ENCODE measurements at regions not wholly inside any gene's neighbourhood (a gene's known extent, or its start where the extent isn't known, plus 50 kb on each side); places are given as distances from the start of the nearest gene placed in this dataset.
A peak's percentile ranks its signal among the peaks of the same experiment; 100 is the strongest.

- no peak for DNase-seq (ENCODE audit: low read depth)
Measured at GRCh38 chr10:118181021-118181420, 134.3 kb upstream of the RAB11FIP2 start.

DNA sequence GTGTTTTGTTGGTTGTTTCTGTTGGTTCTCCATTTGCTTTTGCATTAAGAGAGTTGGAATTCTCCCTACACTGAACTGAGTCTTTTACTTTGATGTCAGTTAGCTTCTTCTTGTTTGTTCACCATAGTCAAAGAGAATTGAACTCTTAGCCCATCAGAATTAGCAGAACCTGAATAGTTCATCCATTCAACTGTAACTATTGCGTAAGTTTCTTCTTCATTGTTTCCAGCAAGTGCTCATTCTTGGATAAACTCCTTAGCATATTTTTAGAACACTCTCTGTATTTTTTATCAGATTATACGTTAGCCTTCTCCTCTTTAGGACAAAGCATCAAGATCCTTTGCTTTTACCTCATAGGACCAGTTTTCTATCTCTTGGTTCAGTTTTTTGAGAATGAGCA is 128.4 kb upstream of the RAB11FIP2 start:
- peak; percentile 22 for DNase-seq (ENCODE audit: low read depth)

DNA sequence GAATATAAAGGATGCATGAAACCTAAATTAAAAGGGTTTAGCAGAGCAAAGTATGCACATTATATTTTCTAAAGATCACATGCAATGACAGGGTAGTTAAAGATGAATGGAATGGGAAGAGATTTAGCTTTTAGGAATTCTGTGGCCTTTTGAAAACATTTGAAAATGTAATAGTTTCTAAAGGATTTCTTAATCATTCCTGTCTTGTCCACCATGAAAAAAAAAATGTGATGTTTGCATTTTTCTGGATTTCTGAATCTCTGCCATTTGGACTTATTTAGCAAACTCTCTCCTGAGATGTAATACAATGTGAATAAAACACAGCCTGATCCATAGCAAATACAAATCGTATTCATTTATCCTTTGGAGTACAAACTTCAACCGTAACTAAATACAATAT is 126.6 kb upstream of the RAB11FIP2 start:
- DNase-seq (ENCODE audit: low read depth): no peak

DNA sequence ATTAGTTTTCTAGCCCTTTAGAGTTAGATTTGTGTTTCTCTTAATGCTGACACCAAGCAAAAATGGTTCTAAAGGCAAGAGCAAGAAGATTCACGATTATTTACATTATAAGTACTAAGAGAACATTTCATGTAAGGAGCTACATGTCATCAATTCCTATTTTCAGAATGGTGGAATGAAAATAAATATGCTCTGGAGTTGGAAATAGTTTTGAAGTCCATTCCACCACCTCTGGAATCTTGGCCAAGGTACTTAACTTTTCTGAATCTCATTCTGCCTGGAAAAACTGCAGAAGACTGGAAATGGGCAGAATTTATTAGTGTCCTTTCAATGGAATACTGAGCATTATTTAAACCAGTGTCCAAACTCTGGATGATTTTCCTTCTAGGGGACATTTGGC is 125.1 kb upstream of the RAB11FIP2 start:
- no peak for DNase-seq (ENCODE audit: low read depth)

DNA sequence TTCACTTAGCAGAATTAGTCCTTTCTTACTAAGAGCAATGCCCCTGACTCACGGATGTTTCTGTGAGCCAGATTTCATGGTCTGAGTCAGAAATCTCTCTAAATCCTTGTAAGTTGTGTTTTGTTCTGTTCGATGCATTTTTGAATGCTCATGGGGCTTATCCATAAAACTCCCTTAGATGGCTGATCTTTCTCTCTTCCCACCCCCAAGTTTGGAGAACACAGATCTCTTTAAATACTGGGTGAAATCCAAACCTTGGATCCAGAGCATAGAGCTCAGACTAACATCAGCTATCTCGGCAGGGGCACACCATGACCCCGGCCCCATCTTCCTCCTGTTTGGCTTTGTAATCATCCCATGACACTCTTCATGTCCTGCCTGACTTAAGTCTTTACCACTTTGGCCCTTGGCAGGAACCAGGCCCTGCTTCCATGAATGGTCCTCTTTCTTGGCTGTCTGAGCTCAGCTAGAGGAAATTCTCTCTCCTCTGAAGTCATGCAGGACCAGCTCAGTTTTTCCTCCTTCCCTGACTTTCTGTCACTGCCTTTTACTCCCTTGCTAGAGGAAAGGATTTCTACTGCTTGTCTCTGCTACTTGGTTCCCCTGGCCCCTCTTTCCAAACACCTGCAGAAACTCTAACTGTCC is 120.4 kb upstream of the RAB11FIP2 start:
- no peak for DNase-seq (ENCODE audit: low read depth)

DNA sequence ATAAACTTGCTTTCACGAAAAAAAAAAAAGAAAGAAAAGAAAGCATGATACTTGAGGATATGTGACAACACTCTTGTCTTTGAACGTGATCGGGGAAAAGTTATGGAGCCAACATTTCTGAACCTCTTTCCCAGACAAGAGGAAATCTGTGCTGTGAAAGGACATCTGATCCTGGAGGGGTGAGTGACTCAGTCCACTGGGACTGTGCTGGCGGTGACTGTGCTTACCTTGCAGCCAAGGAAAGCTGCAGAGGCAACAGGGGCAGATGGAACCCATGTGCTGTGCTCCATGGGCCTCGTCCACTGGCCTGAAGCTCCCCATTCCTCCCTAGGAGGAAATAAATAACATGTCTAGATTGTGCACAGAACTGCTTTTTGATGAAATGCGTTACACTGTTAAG is 116.5 kb upstream of the RAB11FIP2 start:
- peak; percentile 9 for DNase-seq (ENCODE audit: low read depth)

- DNase-seq (ENCODE audit: low read depth): no peak
Measured at GRCh38 chr10:118161461-118162246, 114.9 kb upstream of the RAB11FIP2 start.

- DNase-seq (ENCODE audit: low read depth): no peak
Measured at GRCh38 chr10:118153287-118153686, 106.5 kb upstream of the RAB11FIP2 start.

DNA sequence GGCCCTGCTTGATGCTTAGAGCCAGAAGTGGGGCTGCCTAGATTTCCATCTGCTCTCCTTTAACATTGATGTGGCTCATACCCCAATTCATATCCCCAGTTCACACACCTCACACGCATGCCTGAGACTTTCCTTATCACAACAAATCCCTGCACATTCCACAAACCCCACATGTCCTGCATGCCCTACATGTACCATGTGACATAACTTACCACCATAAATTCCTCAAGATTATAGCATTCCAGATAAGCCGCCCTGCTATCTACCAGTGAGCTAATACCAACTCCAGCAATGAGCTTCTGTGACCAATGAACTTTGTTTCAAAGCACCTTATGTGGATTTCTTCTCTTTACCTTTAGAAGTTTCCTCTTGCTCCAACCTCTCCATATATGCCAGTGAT is 104.7 kb upstream of the RAB11FIP2 start:
- DNase-seq (ENCODE audit: low read depth): no peak

DNA sequence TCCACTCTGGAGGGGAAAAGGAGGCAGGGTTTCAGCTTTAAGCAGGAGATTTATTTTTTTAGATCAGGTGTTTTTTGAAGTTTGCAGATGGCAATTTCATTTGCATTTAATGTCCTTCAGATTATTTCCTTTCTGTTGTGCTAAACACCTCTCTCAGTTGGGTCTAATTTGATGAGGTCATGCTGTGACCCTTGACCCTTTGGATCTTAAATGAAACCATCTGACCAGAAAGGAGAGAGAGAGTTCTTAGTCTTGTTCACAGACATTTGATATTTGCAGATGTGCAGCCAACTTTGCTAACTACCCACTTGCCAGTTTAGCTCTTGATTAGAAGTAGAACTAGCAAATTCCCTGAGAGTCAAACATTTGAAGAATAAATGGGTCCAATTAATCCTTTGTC is 101.5 kb upstream of the RAB11FIP2 start:
- DNase-seq (ENCODE audit: low read depth): peak; percentile 4

DNA sequence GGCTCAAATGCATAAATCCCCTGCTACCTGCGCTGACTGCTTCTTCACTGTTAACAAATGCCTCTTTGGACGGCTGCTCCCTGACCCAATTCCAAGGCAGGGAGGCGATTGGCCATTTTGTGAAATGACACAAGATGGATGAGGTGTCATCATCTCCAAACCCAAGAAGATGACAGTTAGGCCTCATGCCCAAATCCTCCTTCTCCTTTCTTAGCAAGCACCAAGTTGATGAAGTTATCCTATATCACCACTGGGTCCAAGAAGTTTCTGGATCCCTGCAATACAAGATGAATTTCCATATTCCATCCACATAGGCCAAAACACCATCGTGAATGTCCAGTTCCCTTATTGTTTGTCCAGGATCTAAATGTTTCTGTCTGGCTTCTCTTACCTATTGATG is 98.5 kb upstream of the RAB11FIP2 start:
- DNase-seq (ENCODE audit: low read depth): no peak

- no peak for DNase-seq (ENCODE audit: low read depth)
Measured at GRCh38 chr10:118141471-118141870, 94.7 kb upstream of the RAB11FIP2 start.

- DNase-seq (ENCODE audit: low read depth): peak; percentile 70
Measured at GRCh38 chr10:118139321-118139720, 92.6 kb upstream of the RAB11FIP2 start.

DNA sequence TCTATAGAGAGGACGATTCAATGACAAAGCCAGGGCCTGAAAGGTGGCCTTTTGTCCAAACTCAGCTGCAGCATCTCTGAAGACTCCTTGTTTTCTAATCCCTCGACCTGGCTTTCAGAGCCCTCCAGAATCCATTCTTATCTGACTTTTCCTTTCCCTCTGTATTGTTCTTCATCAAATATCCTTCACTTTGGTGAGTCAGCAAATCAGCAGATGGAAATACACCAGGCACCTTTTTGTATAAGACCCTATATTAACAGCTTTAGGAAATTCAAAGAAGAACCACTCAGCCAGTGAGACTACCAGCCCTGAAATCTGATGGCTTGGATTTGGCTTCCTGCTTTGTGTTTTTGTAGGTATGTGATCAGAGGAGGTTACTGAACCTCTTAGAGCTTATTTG is 81.9 kb upstream of the RAB11FIP2 start:
- DNase-seq (ENCODE audit: low read depth): no peak

DNA sequence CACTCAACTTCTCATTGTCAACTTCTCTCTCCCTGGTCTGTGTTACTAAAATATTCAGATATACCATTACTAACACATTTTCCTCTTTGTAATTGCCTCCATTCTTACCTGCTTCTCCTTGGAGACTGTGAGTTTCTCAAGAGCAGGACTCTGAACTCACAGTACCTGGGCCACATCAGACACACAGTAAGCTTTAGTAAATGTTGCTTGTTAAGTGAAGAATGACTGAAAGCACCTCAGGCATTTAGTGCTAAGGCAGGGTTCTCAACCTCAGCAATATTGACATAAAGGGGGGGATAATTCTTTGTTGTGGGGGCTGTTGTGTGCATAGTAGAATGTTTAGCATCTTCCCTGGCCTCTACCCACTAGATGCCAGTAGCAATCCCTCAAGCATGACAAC is 72.0 kb upstream of the RAB11FIP2 start:
- DNase-seq (ENCODE audit: low read depth): peak; percentile 94

- DNase-seq (ENCODE audit: low read depth): peak; percentile 97
Measured at GRCh38 chr10:118116715-118117449, 70.1 kb upstream of the RAB11FIP2 start.

DNA sequence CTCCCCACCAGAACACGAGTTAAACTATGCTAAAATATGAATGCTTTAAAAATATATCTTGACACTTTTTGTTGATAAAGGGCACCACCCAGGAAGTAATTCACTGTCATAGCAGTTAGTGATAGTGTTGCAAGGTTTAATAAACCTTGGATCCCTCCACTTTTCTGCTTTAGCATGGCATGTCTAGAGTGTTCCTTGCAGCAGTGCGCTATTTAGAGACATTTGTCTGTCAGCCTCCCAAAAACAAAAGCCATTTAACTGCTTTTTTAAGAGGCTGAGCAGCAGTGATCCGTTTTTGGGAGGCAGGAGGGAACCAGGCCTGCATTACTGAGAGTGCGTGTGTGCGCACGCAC is 69.6 kb upstream of the RAB11FIP2 start:
- no peak for DNase-seq (ENCODE audit: low read depth)

GRCh38 chr10:118115701-118116100 is 69.0 kb upstream of the RAB11FIP2 start:
- no peak for DNase-seq (ENCODE audit: low read depth)

DNA sequence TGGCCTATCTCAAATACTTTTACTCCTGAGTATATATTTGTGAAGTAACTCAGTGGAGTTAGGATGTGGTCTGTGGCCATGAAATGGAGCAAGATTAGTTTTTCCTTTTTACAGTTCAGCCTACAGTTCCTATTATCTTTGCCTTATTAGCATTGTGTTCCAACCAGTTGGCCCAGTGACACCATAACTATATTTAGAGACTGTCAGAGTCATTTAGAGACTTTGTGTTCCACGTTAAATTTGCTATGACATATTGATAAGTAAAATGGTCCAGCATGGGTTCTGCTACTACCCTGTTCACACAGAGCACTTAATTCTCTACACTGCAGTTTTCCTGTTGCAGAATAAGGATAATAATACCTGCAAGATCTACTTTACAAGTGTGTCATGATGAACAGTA is 68.3 kb upstream of the RAB11FIP2 start:
- DNase-seq (ENCODE audit: low read depth): no peak

GRCh38 chr10:118112543-118113125 is 65.9 kb upstream of the RAB11FIP2 start:
- DNase-seq (ENCODE audit: low read depth): peak; percentile 67

DNA sequence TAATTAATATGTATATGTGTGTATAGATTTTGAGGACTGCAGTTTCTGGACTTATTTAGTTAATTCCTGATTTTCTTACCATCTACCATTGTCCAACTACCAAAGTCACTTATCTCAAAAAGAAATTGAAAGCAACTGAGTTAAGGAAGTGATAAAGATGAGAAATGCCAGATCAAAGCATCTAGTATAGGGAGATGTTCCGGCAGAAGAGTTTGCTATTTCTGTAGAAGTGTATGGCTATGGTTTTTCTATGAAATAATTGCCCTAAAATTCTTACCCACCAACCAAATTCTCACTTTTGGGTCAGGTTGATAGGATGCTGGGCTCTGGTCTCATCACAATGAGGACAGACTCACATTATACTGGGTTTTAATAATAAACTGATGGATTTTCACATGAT is 64.0 kb upstream of the RAB11FIP2 start:
- no peak for DNase-seq (ENCODE audit: low read depth)

- peak; percentile 30 for DNase-seq (ENCODE audit: low read depth)
Measured at GRCh38 chr10:118108194-118109026, 61.7 kb upstream of the RAB11FIP2 start.
